OCI-LY3 (cell line): ENCODE measurements at regions not wholly inside any gene's neighbourhood (a gene's known extent, or its start where the extent isn't known, plus 50 kb on each side); places are given as distances from the start of the nearest gene placed in this dataset.
"Not testable (repeated sequence)": the region's sequence is repeated elsewhere in the genome, so short reads cannot be mapped to it uniquely, and the experiment has no call there.

Experiments
- CTCF ChIP-seq: fragments of 200-600, 300-600 bp; sonication (generic); IDR thresholded peaks from 2 replicates; pipeline ENCODE4 v1.5.1; 2014; ENCODE audit warnings: antibody characterized with exemption, low read length, low read depth
- EZH2phosphoT487 ChIP-seq: fragments of 200-600 bp; shearing (Covaris generic); IDR thresholded peaks from 2 replicates; pipeline ENCODE4 v1.6.1; 2018; ENCODE audit warnings: antibody characterized with exemption, mixed run types, low read depth

- not testable (repeated sequence) for TF ChIP-seq EZH2phosphoT487, CTCF
These were observed 198.2 kb upstream of the APCDD1 start for GRCh38 chr18:10256276-10256675.
